Endothelial cell of umbilical vein (primary cell): ENCODE measurements at regions not wholly inside any gene's neighbourhood (a gene's known extent, or its start where the extent isn't known, plus 50 kb on each side); places are given as distances from the start of the nearest gene placed in this dataset.

Experiments used
- BruUV-seq: library from RNA; stranded (reverse); fragments of 400-500 nt; replicated peaks from 2 replicates; lab custom pipeline; 2021; lab: Mats Ljungman, UMichigan
- CTCF ChIA-PET: fragments of 300-600, 350-600 bp; sonication (Branson Sonifier 250); formaldehyde crosslinking; loops from one replicate; lab custom pipeline; 2021; ENCODE audit warnings: antibody characterized with exemption, inconsistent platforms; lab: Charles Lee
- POLR2A ChIA-PET: fragments of 300-600, 350-600 bp; sonication (Branson Sonifier 250); formaldehyde crosslinking; loops from one replicate; lab custom pipeline; 2021; ENCODE audit warnings: antibody characterized with exemption, inconsistent platforms; lab: Charles Lee
- DNase-seq: peaks from one replicate; pipeline ENCODE4 v3.0.0-alpha.2; 2011; ENCODE audit warnings: low read depth, low spot score
- FAIRE-seq: peaks from 2 replicates; lab custom pipeline; 2011; peaks lifted over from hg19 to GRCh38; lab: Jason Lieb, UNC
- H2AFZ ChIP-seq: 2 replicates; pipeline ENCODE4 v1.6.0; 2012; ENCODE audit warnings: low read depth, low read length, control low read depth, inconsistent platforms
- H3K27ac ChIP-seq: 2 replicates; pipeline ENCODE4 v1.5.1; 2011; ENCODE audit warnings: low read depth, mild to moderate bottlenecking, control low read depth, low read length, moderate library complexity; ENCODE audit not compliant: insufficient read depth
- H3K27me3 ChIP-seq, 2 experiments: 2 replicates each; pipeline versions ENCODE4 v1.6.0 to v1.6.1; 2011; ENCODE audit warnings: low read length in 2 of 2, mixed read lengths in 1 of 2; ENCODE audit not compliant: control insufficient read depth in 2 of 2, insufficient read depth in 2 of 2
- H3K36me3 ChIP-seq, 2 experiments: 2 replicates in 1 of 2; 3 replicates in 1 of 2; pipeline ENCODE4 v1.5.1; 2011; ENCODE audit warnings: low read length in 2 of 2, mild to moderate bottlenecking in 1 of 2, moderate library complexity in 1 of 2; ENCODE audit not compliant: control insufficient read depth in 2 of 2, insufficient read depth in 2 of 2; ENCODE audit errors: extremely low read depth in 1 of 2
- H3K4me1 ChIP-seq: 3 replicates; pipeline ENCODE4 v1.5.1; 2011; ENCODE audit warnings: mild to moderate bottlenecking, low read length; ENCODE audit not compliant: control insufficient read depth, insufficient read depth; ENCODE audit errors: extremely low read depth
- H3K4me2 ChIP-seq: 2 replicates; pipeline ENCODE4 v1.6.1; 2011; ENCODE audit warnings: low read length, control low read depth, mixed read lengths; ENCODE audit not compliant: insufficient read depth
- H3K4me3 ChIP-seq, 3 experiments: fragments of 200-600 bp in 1 of 3; sonication (generic), shearing (Covaris generic) in 1 of 3; replicated peaks in 1 of 3; 2 replicates each; pipeline ENCODE4 v1.5.1; 2011 to 2016; ENCODE audit warnings: control low read depth in 3 of 3, low read length in 3 of 3, mild to moderate bottlenecking in 2 of 3, inconsistent platforms in 1 of 3, low read depth in 1 of 3, moderate library complexity in 1 of 3; ENCODE audit not compliant: insufficient read depth in 1 of 3
- H3K79me2 ChIP-seq: 2 replicates; pipeline ENCODE4 v1.6.0; 2012; ENCODE audit warnings: low read length, inconsistent platforms; ENCODE audit not compliant: control insufficient read depth, insufficient read depth
- H3K9ac ChIP-seq: replicated peaks from 2 replicates; pipeline ENCODE3; 2011; ENCODE audit warnings: low read length, control low read depth; ENCODE audit not compliant: insufficient read depth; ENCODE audit errors: extremely low read depth
- H3K9me1 ChIP-seq: replicated peaks from 3 replicates; pipeline ENCODE4 v1.6.0; 2011; ENCODE audit warnings: mild to moderate bottlenecking, low read length; ENCODE audit not compliant: control insufficient read depth, insufficient read depth; ENCODE audit errors: extremely low read depth
- H3K9me3 ChIP-seq: replicated peaks from 2 replicates; pipeline ENCODE4 v1.5.1; 2012; ENCODE audit warnings: low read length, inconsistent platforms; ENCODE audit not compliant: control insufficient read depth, insufficient read depth
- H4K20me1 ChIP-seq: replicated peaks from 2 replicates; pipeline ENCODE3; 2011; ENCODE audit warnings: mild to moderate bottlenecking, low read length; ENCODE audit not compliant: control insufficient read depth, insufficient read depth; ENCODE audit errors: extremely low read depth
- CTCF ChIP-seq, 2 donors: IDR thresholded peaks; 1 replicate in 1 of 2; 2 replicates in 1 of 2; pipeline ENCODE4 v1.5.1; 2011; ENCODE audit warnings: low read length in 2 of 2, mild to moderate bottlenecking in 2 of 2, moderate library complexity in 2 of 2, control low read depth in 1 of 2, inconsistent platforms in 1 of 2, low read depth in 1 of 2; ENCODE audit not compliant: insufficient read depth in 1 of 2; ENCODE audit errors: extremely low read depth in 1 of 2
- EZH2 ChIP-seq: IDR thresholded peaks from 2 replicates; pipeline ENCODE4 v1.6.1; 2012; ENCODE audit warnings: borderline replicate concordance, low read depth, mild to moderate bottlenecking, moderate library complexity, low read length, inconsistent platforms; ENCODE audit not compliant: severe bottlenecking
- FOS ChIP-seq: IDR thresholded peaks from 2 replicates; pipeline ENCODE4 v1.6.1; 2011; ENCODE audit warnings: mild to moderate bottlenecking, low read length, moderate library complexity, borderline replicate concordance; ENCODE audit not compliant: insufficient read depth
- GATA2 ChIP-seq: IDR thresholded peaks from 2 replicates; pipeline ENCODE4 v1.7.0; 2011; ENCODE audit warnings: low read depth, mild to moderate bottlenecking, moderate library complexity, mixed read lengths, low read length; ENCODE audit not compliant: insufficient read length, insufficient read depth
- JUN ChIP-seq: IDR thresholded peaks from 2 replicates; pipeline ENCODE4 v1.6.1; 2011; ENCODE audit warnings: borderline replicate concordance, low read depth; ENCODE audit not compliant: insufficient read length, insufficient read depth
- MAX ChIP-seq: IDR thresholded peaks from 2 replicates; pipeline ENCODE4 v1.6.1; 2011; ENCODE audit not compliant: insufficient read depth, insufficient read length
- MYC ChIP-seq: IDR thresholded peaks from one replicate; pipeline ENCODE4 v1.6.1; 2011; ENCODE audit warnings: mild to moderate bottlenecking, low read depth, low read length
- POLR2A ChIP-seq: IDR thresholded peaks from 2 replicates; pipeline ENCODE4 v1.6.1; 2012; ENCODE audit warnings: low read depth, mild to moderate bottlenecking, control low read depth, low read length
- POLR2AphosphoS5 ChIP-seq: IDR thresholded peaks from 2 replicates; pipeline ENCODE4 v1.6.1; 2012; ENCODE audit warnings: low read depth, mild to moderate bottlenecking, control low read depth, low read length, moderate library complexity; ENCODE audit not compliant: insufficient read depth
- dilution Hi-C: fragments of 300-500 bp; cut with MboI; formaldehyde crosslinking; loops from one replicate; pipeline ENCODE4 v1.15.0; 2019; ENCODE audit warnings: low sequenced_read_pairs; ENCODE audit not compliant: extremely low pct_ligation_motif_present
- intact Hi-C: fragments of 100-400 bp; cut with micrococcal nuclease; formaldehyde crosslinking; loops from one replicate; pipeline ENCODE4 v1.10.0; 2022

GRCh38 chr13:32938907-32939306 lies 77.3 kb upstream of the KL start:
- FAIRE-seq (no peak), DNase-seq (no peak)
- no TSS peak for BruUV-seq

More at GRCh38 chr13:32938907-32939306, 77.3 kb upstream of the KL start:
- no peaks in the 10 kb centered on the region for H3K79me2 ChIP-seq
- H3K4me1 ChIP-seq = no peaks in the 10 kb centered on the region
- H3K4me2 ChIP-seq = no peak overlapping the region
- no peaks in the 10 kb centered on the region for H3K9me3 ChIP-seq
- no peak overlapping the region for H2AFZ ChIP-seq
- CTCF ChIA-PET = interaction anchor here (1.6 kb wide), 1 partner anchor 14 kb away, joined by 3 read pairs; no protein-coding TSS in a partner anchor
- no peak for TF ChIP-seq JUN
- TF ChIP-seq FOS = no peak
- no peak for TF ChIP-seq POLR2AphosphoS5
- TF ChIP-seq MAX = no peak
- no peak for TF ChIP-seq MYC
- TF ChIP-seq CTCF (IDR thresholded peaks at IDR 0.05; ENCODE audit: extremely low read depth in 1 of 2, insufficient read depth in 1 of 2, low read depth in 1 of 2, low read length in 2 of 2) = no peak
- TF ChIP-seq EZH2 = no peak
- TF ChIP-seq GATA2 = no peak
- TF ChIP-seq POLR2A = no peak
- H3K4me3 ChIP-seq = no peak overlapping the region
- no peak overlapping the region for H3K9ac ChIP-seq
- intact Hi-C loops = no loop called here
- dilution Hi-C loops = no loop called here
- H3K27me3 ChIP-seq = peaks cover 13 to 20% of the 10 kb centered on the region in 2 experiments
- no peak overlapping the region for H3K27ac ChIP-seq
- POLR2A ChIA-PET = no interaction called here
- H3K36me3 ChIP-seq = no peaks in the 10 kb centered on the region
- no peaks in the 10 kb centered on the region for H4K20me1 ChIP-seq
- no peaks in the 10 kb centered on the region for H3K9me1 ChIP-seq
